Activated T-cell treated with anti-CD3 and anti-CD28 coated beads for 24 hours (primary cell): ENCODE measurements at regions not wholly inside any gene's neighbourhood (a gene's known extent, or its start where the extent isn't known, plus 50 kb on each side); places are given as distances from the start of the nearest gene placed in this dataset.

ENCODE experiments used
- DNase-seq: peaks from one replicate; pipeline ENCODE4 v3.0.0-alpha.2; 2020; ENCODE audit warnings: low read depth

DNA sequence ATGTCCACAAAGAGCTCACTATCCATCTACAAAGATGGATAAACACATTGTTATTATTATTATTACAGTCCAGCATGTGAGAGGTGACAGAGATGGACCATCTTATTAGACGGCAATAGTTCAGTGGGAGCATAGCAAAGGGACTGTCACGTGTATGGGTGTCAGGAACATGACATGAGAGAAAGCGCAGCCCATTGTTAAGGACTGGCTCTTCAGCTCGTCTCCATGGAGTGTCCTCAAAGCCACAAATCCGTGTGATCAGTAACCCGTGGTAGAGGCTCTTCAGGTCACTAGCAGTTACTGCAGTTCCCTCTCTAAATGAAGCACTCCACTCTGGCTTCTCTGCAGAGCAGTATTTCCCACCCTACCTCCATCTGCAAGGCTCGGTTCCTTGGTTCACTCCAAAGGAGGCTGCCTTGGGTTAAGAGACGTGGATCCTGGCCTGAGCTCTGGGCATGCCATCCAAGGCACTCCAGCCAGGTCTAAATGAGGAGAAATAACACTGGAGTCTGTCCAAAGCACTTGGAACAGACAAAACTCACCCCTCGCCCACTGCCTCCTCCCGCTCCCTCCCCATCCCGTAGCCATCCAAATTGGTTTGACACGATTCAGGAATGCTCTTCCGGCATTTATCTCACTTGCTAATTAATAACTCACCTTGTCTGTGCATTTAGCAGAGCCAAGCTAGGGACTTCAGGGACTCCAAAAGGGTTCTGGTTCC lies 122.3 kb upstream of the WWC1 start:
- no peak for DNase-seq

DNA sequence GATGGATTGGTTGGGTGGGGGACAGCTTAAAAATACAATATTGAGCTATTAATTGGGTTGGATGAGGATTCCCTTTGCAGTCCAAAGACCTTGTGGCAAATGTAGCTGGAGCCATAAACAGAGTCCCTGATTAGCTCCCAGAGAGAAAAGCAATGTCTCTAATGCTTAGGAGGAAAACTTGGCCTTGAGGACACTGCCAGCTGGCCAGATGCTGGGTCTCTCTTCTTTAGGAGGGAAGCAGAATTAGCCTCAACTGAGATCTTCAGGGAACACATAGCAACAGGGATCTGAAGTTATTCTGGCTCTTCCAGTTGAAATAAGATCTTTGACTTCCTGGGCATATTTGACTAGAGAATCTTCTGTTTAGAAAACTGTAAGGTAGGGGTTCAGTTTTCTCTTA lies 121.7 kb upstream of the WWC1 start:
- DNase-seq = no peak

DNA sequence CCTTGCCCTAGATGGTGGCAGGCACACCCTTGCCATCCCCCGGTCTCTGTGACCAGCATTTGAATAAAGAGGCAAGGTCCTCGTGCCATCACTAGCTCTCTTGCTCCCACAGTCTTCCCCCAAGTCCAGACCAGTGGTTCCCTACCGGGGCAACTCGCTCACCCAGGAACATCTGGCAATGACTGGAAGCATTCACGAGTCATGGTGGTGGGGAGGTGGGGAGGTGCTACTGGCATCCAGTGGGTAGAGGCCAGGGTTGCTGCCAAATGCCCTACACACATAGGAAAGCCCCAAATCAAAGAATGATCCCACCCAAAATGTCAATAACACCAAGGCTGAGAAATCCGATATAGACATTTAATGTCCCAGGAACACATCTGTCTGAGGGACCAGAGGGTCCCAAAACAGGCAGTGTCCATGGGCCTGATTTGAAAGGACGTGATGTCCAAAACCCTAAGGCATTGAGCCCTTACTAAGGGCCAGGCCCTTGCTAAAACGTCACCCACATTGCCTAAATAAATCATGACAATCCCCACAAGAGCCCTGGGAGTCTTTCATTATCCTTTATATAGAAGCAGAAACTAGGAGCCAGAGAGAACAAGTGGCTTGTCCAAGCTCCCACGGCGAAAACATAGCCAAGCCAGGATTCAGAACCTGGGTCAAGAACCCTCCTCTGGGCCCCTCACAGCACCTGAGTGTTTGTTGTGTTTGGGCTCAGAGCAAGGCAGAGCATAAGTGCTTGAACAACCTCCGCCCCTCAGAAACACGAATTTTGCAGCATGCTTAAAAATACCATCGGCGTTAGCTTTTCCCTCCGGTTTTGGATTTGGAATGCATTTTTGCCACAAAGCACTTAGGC lies 119.3 kb upstream of the WWC1 start:
- DNase-seq = no peak

- DNase-seq = no peak
Measured at GRCh38 chr5:168172760-168173223, 118.7 kb upstream of the WWC1 start.

DNA sequence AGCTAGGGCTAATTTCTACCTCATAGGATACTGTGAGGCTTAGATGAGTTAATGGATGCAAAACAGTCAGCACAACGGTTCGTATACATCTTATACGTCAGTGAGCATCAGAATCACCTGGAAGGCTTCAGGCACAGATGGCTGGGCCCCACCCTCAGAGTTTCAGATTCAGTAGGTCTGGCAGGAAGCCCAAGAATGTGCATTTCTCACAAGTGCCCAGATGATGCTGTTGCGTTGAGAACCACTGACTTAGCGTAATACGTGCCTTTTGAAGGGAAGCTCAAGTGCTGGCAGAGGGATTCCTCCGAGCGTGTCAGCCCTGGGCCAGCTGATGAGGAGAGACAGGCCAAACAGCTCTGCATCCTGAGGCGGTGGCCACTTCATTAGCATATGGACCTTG lies 117.1 kb upstream of the WWC1 start:
- DNase-seq = no peak

DNA sequence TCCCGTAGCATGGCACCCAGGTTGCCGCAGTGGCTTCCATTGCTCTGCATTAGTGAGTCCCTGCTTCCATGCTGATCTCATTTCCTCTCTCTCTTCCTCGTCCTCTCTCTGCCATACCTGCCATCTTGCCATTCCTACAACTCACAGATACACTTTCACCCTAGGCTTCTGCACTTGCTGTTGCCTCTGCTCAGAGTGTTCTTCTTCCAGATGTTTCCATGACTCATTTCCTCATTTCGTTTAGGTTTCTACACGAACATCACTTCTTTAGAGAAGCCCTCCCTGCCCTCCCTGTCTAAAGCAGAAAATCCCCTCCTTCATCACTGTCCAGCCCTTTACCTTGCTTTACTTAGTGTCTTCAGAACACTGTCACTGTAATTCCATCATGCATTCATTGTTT lies 115.2 kb upstream of the WWC1 start:
- no peak for DNase-seq

DNA sequence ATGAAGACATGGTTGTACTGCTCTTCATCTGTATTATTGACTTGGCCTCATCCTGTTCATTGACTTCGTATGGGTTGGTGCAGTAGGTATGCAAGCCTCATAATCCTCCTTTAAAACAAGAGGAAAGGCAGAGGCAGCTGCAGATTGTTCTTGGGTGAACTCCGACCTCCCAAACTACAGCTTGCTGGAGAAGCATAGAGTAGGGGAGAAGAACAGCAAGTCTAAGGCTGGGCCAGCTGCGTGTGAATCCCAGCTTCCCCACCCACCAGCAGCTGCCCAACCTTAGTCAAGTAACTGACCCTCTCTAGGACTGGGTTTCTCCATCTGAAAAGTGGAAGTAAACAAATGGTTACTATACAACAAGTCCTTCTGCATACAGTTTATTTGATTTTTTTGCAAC lies 114.5 kb upstream of the WWC1 start:
- no peak for DNase-seq

- DNase-seq = no peak
Measured at GRCh38 chr5:168177831-168178450, 113.5 kb upstream of the WWC1 start.

GRCh38 chr5:168179192-168179593 lies 112.3 kb upstream of the WWC1 start:
- DNase-seq = no peak

GRCh38 chr5:168182269-168182668 lies 109.2 kb upstream of the WWC1 start:
- DNase-seq = no peak

DNA sequence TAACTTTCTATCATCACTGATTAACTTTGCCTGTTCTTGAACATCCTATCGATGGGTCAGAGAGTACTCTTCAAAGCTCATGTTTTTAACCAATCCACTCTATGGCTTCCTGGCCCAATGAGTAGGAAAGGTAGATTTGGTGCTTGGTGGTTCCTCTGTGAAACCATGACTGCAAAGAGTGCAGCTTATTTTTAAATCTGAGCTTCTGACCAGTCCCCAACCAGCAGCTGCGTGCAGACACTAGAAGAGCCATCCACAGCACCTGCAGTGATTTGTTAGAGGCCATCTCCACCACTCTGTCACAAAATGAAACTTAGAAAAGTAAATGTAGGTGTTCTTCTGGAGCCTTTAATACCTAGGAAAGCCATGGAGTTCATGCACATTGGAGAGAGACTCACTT lies 107.3 kb upstream of the WWC1 start:
- DNase-seq = no peak

GRCh38 chr5:168186289-168187074 lies 105.0 kb upstream of the WWC1 start:
- DNase-seq = no peak

- no peak for DNase-seq
Measured at GRCh38 chr5:168187614-168188013, 103.8 kb upstream of the WWC1 start.

DNA sequence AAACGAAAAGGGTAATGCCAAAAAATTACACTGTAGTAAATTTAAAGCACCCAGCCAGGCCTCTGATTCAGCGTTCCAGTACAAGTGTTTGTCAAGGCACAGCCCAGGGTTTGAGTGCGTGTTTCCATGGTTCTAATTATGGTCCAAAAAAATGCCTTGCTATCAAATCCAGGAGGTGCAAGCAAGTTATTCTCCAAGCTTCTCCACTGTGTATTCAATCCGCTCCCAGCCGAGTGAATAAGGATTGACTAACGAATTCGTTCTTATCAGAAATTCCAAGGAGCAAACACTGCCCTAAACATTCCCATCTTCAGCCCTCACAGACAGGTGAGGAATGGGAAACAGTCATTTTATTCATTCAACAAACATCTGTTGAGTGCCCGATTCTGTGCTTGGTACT lies 103.3 kb upstream of the WWC1 start:
- DNase-seq = no peak

- no peak for DNase-seq
Measured at GRCh38 chr5:168192120-168192519, 99.3 kb upstream of the WWC1 start.

- DNase-seq = no peak
Measured at GRCh38 chr5:168193493-168194250, 97.8 kb upstream of the WWC1 start.

GRCh38 chr5:168195110-168195509 lies 96.3 kb upstream of the WWC1 start:
- DNase-seq = no peak

DNA sequence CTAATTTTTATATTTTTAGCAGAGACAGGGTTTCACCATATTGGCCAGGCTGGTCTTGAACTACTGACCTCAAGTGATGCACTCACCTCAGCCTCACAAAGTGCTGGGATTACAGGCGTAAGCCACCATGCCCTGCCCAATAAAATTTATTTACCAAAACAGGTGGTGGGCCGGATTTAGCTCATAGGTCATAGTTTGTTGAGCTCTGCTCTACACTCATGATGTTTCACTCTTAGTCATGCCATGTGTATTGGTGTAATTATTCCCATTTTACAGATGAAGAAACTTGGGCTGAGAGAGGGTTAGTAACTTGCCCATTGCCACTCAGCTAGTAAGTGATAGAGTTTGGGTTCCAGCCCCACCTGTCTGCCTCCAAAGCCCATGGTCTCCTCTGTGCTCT lies 93.1 kb upstream of the WWC1 start:
- no peak for DNase-seq

GRCh38 chr5:168202996-168203395 lies 88.4 kb upstream of the WWC1 start:
- no peak for DNase-seq

- DNase-seq = no peak
Measured at GRCh38 chr5:168204165-168204564, 87.3 kb upstream of the WWC1 start.

GRCh38 chr5:168207450-168208029 lies 83.9 kb upstream of the WWC1 start:
- DNase-seq = no peak
